IMR-90 (cell line): ENCODE measurements at regions not wholly inside any gene's neighbourhood (a gene's known extent, or its start where the extent isn't known, plus 50 kb on each side); places are given as distances from the start of the nearest gene placed in this dataset.

Experiments used
- ATAC-seq: fragments of 200-7000 bp; cut with Tn5 transposase; 2 replicates; pipeline ENCODE4 v1.9.1; 2020; ENCODE audit warnings: low read depth, mild to moderate bottlenecking, moderate library complexity
- BruUV-seq: library from RNA; stranded (reverse); fragments of 400-500 nt; replicated peaks from 2 replicates; lab custom pipeline; 2021; lab: Mats Ljungman, UMichigan
- CTCF ChIA-PET: fragments of 300-600 bp; formaldehyde crosslinking; extraction: SDS; loops from one replicate; lab custom pipeline; 2021; ENCODE audit warnings: antibody characterized with exemption; lab: Yijun Ruan, JAX
- POLR2A ChIA-PET: fragments of 300-600 bp; sonication (Branson Sonifier 250); formaldehyde crosslinking; loops from one replicate; lab custom pipeline; 2022; ENCODE audit warnings: antibody characterized with exemption; ENCODE audit not compliant: unreplicated experiment; lab: Charles Lee
- DNase-seq: peaks from one replicate; pipeline ENCODE4 v3.0.0; 2013
- H2AFZ ChIP-seq: replicated peaks from 2 replicates; pipeline ENCODE3; 2013; ENCODE audit warnings: low read length, mild to moderate bottlenecking; ENCODE audit not compliant: poor library complexity
- H2AK5ac ChIP-seq: 2 replicates; pipeline ENCODE4 v1.6.1; 2013; ENCODE audit warnings: low read depth, low read length, inconsistent platforms
- H2AK9ac ChIP-seq: replicated peaks from 2 replicates; pipeline ENCODE3; 2013; ENCODE audit warnings: mild to moderate bottlenecking, low read depth, low read length, moderate library complexity; ENCODE audit not compliant: poor library complexity
- H2BK120ac ChIP-seq: 2 replicates; pipeline ENCODE4 v1.6.1; 2013; ENCODE audit warnings: low read depth, low read length, inconsistent platforms
- H2BK15ac ChIP-seq: 3 replicates; pipeline ENCODE4 v1.6.1; 2013; ENCODE audit warnings: low read depth, low read length, inconsistent platforms
- H2BK20ac ChIP-seq: 2 replicates; pipeline ENCODE4 v1.6.1; 2013; ENCODE audit warnings: low read depth, mild to moderate bottlenecking, inconsistent platforms, low read length, moderate library complexity
- H2BK5ac ChIP-seq: 2 replicates; pipeline ENCODE4 v1.6.1; 2013; ENCODE audit warnings: mild to moderate bottlenecking, low read depth, low read length, inconsistent platforms; ENCODE audit not compliant: poor library complexity, severe bottlenecking
- H3K14ac ChIP-seq: replicated peaks from 2 replicates; pipeline ENCODE4 v1.6.1; 2013; ENCODE audit warnings: low read depth, low read length, inconsistent platforms
- H3K18ac ChIP-seq: 2 replicates; pipeline ENCODE4 v1.6.1; 2013; ENCODE audit warnings: low read depth, low read length, control low read depth
- H3K23ac ChIP-seq: 2 replicates; pipeline ENCODE4 v1.6.1; 2013; ENCODE audit warnings: low read depth, low read length, inconsistent platforms
- H3K27ac ChIP-seq: 2 replicates; pipeline ENCODE4 v1.5.1; 2013; ENCODE audit warnings: mild to moderate bottlenecking, control low read depth, low read length; ENCODE audit not compliant: insufficient read depth
- H3K27me3 ChIP-seq: 2 replicates; pipeline ENCODE4 v1.6.1; 2013; ENCODE audit warnings: low read length; ENCODE audit not compliant: control insufficient read depth, insufficient read depth
- H3K36me3 ChIP-seq: 2 replicates; pipeline ENCODE4 v1.6.1; 2013; ENCODE audit warnings: low read length, mixed read lengths; ENCODE audit not compliant: control insufficient read depth, insufficient read depth
- H3K4ac ChIP-seq: 2 replicates; pipeline ENCODE4 v1.6.1; 2013; ENCODE audit warnings: low read depth, low read length, inconsistent platforms
- H3K4me1 ChIP-seq: 2 replicates; pipeline ENCODE4 v1.6.1; 2013; ENCODE audit warnings: low read length, mixed read lengths; ENCODE audit not compliant: control insufficient read depth, insufficient read depth
- H3K4me2 ChIP-seq: 2 replicates; pipeline ENCODE4 v1.6.1; 2013; ENCODE audit warnings: low read depth, mild to moderate bottlenecking, control low read depth, low read length, moderate library complexity
- H3K4me3 ChIP-seq: 2 replicates; pipeline ENCODE4 v1.5.1; 2013; ENCODE audit warnings: low read depth, mild to moderate bottlenecking, control low read depth, low read length, moderate library complexity; ENCODE audit not compliant: insufficient read depth
- H3K56ac ChIP-seq: 2 replicates; pipeline ENCODE4 v1.6.1; 2013; ENCODE audit warnings: low read length, inconsistent platforms; ENCODE audit not compliant: insufficient read depth; ENCODE audit errors: extremely low read depth
- H3K79me1 ChIP-seq, 2 experiments: 2 replicates each; pipeline ENCODE4 v1.6.1; 2013; ENCODE audit warnings: low read length in 2 of 2, inconsistent platforms in 1 of 2, low read depth in 1 of 2
- H3K9ac ChIP-seq: 2 replicates; pipeline ENCODE4 v1.6.1; 2013; ENCODE audit warnings: low read depth, low read length, control low read depth
- H3K9me1 ChIP-seq: 2 replicates; pipeline ENCODE4 v1.6.1; 2013; ENCODE audit warnings: low read length, inconsistent platforms; ENCODE audit not compliant: insufficient read depth
- H3K9me3 ChIP-seq: 2 replicates; pipeline ENCODE4 v1.6.1; 2013; ENCODE audit warnings: low read length; ENCODE audit not compliant: control insufficient read depth, insufficient read depth
- H4K20me1 ChIP-seq: 2 replicates; pipeline ENCODE4 v1.6.1; 2013; ENCODE audit warnings: low read length, inconsistent platforms; ENCODE audit not compliant: insufficient read depth
- H4K5ac ChIP-seq: 2 replicates; pipeline ENCODE4 v1.6.1; 2013; ENCODE audit warnings: mild to moderate bottlenecking, low read depth, low read length, control low read depth
- H4K8ac ChIP-seq, 2 experiments: 2 replicates each; pipeline ENCODE4 v1.6.1; 2013; ENCODE audit warnings: low read depth in 2 of 2, low read length in 2 of 2, control low read depth in 1 of 2, inconsistent platforms in 1 of 2
- H4K91ac ChIP-seq: 2 replicates; pipeline ENCODE4 v1.6.1; 2013; ENCODE audit warnings: low read depth, low read length, inconsistent platforms; ENCODE audit not compliant: insufficient read depth
- BHLHE40 ChIP-seq: fragments of 150-350 bp; IDR thresholded peaks from 2 replicates; pipeline ENCODE4 v1.6.1; 2016; ENCODE audit warnings: mild to moderate bottlenecking, low read depth, low read length
- CEBPB ChIP-seq: IDR thresholded peaks from 2 replicates; pipeline ENCODE4 v1.6.1; 2012; ENCODE audit warnings: low read depth, low read length, improper control_type of control experiment
- CHD1 ChIP-seq: IDR thresholded peaks from 2 replicates; pipeline ENCODE4 v1.6.1; 2012; ENCODE audit warnings: low read depth, low read length, improper control_type of control experiment
- ELK1 ChIP-seq: fragments of 150-350 bp; IDR thresholded peaks from 2 replicates; pipeline ENCODE4 v1.6.1; 2016; ENCODE audit warnings: low read depth, mild to moderate bottlenecking, low read length, moderate library complexity, borderline replicate concordance
- FOS ChIP-seq: fragments of 150-350 bp; IDR thresholded peaks from 2 replicates; pipeline ENCODE4 v1.6.1; 2016; ENCODE audit warnings: low read depth, low read length
- MAFK ChIP-seq: IDR thresholded peaks from 2 replicates; pipeline ENCODE4 v1.6.1; 2012; ENCODE audit warnings: low read depth, low read length, improper control_type of control experiment
- NFE2L2 ChIP-seq: fragments of 150-350 bp; IDR thresholded peaks from 2 replicates; pipeline ENCODE4 v1.6.1; 2016; ENCODE audit warnings: low read depth, mild to moderate bottlenecking, low read length
- POLR2A ChIP-seq: IDR thresholded peaks from 2 replicates; pipeline ENCODE4 v1.6.1; 2012; ENCODE audit warnings: mild to moderate bottlenecking, low read depth, low read length
- RAD21 ChIP-seq: IDR thresholded peaks from 2 replicates; pipeline ENCODE4 v1.6.1; 2012; ENCODE audit warnings: low read length, improper control_type of control experiment
- RCOR1 ChIP-seq: IDR thresholded peaks from 2 replicates; pipeline ENCODE4 v1.6.1; 2012; ENCODE audit warnings: mild to moderate bottlenecking, low read length, improper control_type of control experiment; ENCODE audit not compliant: insufficient replicate concordance
- RFX5 ChIP-seq: IDR thresholded peaks from 2 replicates; pipeline ENCODE4 v1.8.0; 2012; ENCODE audit warnings: low read depth, mild to moderate bottlenecking, low read length, moderate library complexity
- SMC3 ChIP-seq: fragments of 150-350 bp; IDR thresholded peaks from 2 replicates; pipeline ENCODE4 v1.6.1; 2016; ENCODE audit warnings: low read depth, mild to moderate bottlenecking, antibody characterized with exemption, low read length, moderate library complexity
- WGBS, 2 experiments: methylation state at CpG; one replicate each; pipeline versions ENCODE4 v1.1.5 to v1.1.7; 2013; ENCODE audit warnings: missing lambda C conversion rate in 2 of 2; ENCODE audit not compliant: insufficient read length in 1 of 2; ENCODE audit errors: extremely low coverage in 2 of 2; 5-methylcytosine and 5-hydroxymethylcytosine counted together
- dilution Hi-C: fragments of 300-500 bp; cut with HindIII; formaldehyde crosslinking; loops from one replicate; pipeline ENCODE4 v1.14.3; 2018; ENCODE audit warnings: low sequenced_read_pairs; ENCODE audit not compliant: unreplicated experiment
- in situ Hi-C: fragments of 300-500 bp; cut with MboI; formaldehyde crosslinking; loops from 3 replicates; pipeline ENCODE4 v1.14.3; 2019; ENCODE audit warnings: low sequenced_read_pairs, inconsistent platforms, mixed read lengths
- intact Hi-C: fragments of 100-400 bp; cut with micrococcal nuclease; formaldehyde crosslinking; loops from 2 replicates; pipeline ENCODE4 v1.10.0; 2022
- TF ChIP-seq, protein P1 (sequence below): conservative IDR thresholded peaks from 2 replicates; pipeline ENCODE4 v1.5.1; 2012; ENCODE audit warnings: mild to moderate bottlenecking, low read depth, low read length, improper control_type of control experiment

GRCh38 chr15:31193291-31193690 lies 91.8 kb upstream of the TRPM1 start:
- H4K5ac ChIP-seq, result no peak overlapping the region
- H3K56ac ChIP-seq, result no peak overlapping the region
- H3K36me3 ChIP-seq, result no peaks in the 10 kb centered on the region
- no peak overlapping the region for H3K4me3 ChIP-seq
- WGBS, 2 experiments, result 50% methylated on average over 1 of the region's 10 CpGs; no CpG with 5 or more reads in 1 of the 2 experiments
- H3K9me1 ChIP-seq, result no peaks in the 10 kb centered on the region
- H4K20me1 ChIP-seq, result no peaks in the 10 kb centered on the region
- no peak for ATAC-seq
- TF ChIP-seq NFE2L2, result no peak
- TF ChIP-seq RAD21, result no peak
- no peak for TF ChIP-seq CEBPB
- no peak for TF ChIP-seq SMC3
- TF ChIP-seq ELK1, result no peak
- no peak for TF ChIP-seq RFX5
- no peak for TF ChIP-seq MAFK
- no peak for TF ChIP-seq POLR2A
- no peak for TF ChIP-seq RCOR1
- TF ChIP-seq, protein P1, sequence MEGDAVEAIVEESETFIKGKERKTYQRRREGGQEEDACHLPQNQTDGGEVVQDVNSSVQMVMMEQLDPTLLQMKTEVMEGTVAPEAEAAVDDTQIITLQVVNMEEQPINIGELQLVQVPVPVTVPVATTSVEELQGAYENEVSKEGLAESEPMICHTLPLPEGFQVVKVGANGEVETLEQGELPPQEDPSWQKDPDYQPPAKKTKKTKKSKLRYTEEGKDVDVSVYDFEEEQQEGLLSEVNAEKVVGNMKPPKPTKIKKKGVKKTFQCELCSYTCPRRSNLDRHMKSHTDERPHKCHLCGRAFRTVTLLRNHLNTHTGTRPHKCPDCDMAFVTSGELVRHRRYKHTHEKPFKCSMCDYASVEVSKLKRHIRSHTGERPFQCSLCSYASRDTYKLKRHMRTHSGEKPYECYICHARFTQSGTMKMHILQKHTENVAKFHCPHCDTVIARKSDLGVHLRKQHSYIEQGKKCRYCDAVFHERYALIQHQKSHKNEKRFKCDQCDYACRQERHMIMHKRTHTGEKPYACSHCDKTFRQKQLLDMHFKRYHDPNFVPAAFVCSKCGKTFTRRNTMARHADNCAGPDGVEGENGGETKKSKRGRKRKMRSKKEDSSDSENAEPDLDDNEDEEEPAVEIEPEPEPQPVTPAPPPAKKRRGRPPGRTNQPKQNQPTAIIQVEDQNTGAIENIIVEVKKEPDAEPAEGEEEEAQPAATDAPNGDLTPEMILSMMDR, result no peak
- no peak for TF ChIP-seq FOS
- no peak for TF ChIP-seq CHD1
- TF ChIP-seq BHLHE40, result no peak
- no peak overlapping the region for H3K27ac ChIP-seq
- no TSS peak for BruUV-seq
- no peaks in the 10 kb centered on the region for H3K4me1 ChIP-seq
- H2BK5ac ChIP-seq, result no peak overlapping the region
- H3K4me2 ChIP-seq, result no peak overlapping the region
- no peaks in the 10 kb centered on the region for H3K79me1 ChIP-seq
- CTCF ChIA-PET, result no interaction called here
- no peak for DNase-seq
- intact Hi-C loops, result no loop called here
- H3K18ac ChIP-seq, result no peak overlapping the region
- no peak overlapping the region for H3K4ac ChIP-seq
- peaks cover 13% of the 10 kb centered on the region for H3K27me3 ChIP-seq
- H2AFZ ChIP-seq, result no peak overlapping the region
- POLR2A ChIA-PET, result no interaction called here
- dilution Hi-C loops, result no loop called here
- no peak overlapping the region for H2AK9ac ChIP-seq
- in situ Hi-C loops, result no loop called here
- H2AK5ac ChIP-seq, result no peak overlapping the region
- H3K23ac ChIP-seq, result no peak overlapping the region
- no peak overlapping the region for H2BK120ac ChIP-seq
- H3K14ac ChIP-seq, result no peak overlapping the region
- no peak overlapping the region for H3K9ac ChIP-seq
- no peak overlapping the region for H2BK20ac ChIP-seq
- no peaks in the 10 kb centered on the region for H3K9me3 ChIP-seq
- no peak overlapping the region for H4K8ac ChIP-seq
- no peak overlapping the region for H4K91ac ChIP-seq
- no peak overlapping the region for H2BK15ac ChIP-seq
